ENCODE measurements at regions not wholly inside any gene's neighbourhood (a gene's known extent, or its start where the extent isn't known, plus 50 kb on each side); places are given as distances from the start of the nearest gene placed in this dataset.

- Mint-ChIP-seq H3K36me3 (ENCODE audit: unreplicated experiment) (no peaks in the 10 kb centered on the region), H3K27ac (ENCODE audit: unreplicated experiment) (no peak overlapping the region), H3K4me1 (ENCODE audit: low read depth, unreplicated experiment) (no peaks in the 10 kb centered on the region), H3K4me3 (ENCODE audit: unreplicated experiment) (no peak overlapping the region), H3K9me3 (ENCODE audit: unreplicated experiment) (no peaks in the 10 kb centered on the region), H3K27me3 (ENCODE audit: unreplicated experiment) (no peaks in the 10 kb centered on the region)
- DNase-seq = no peak
- TF ChIP-seq, protein P1, sequence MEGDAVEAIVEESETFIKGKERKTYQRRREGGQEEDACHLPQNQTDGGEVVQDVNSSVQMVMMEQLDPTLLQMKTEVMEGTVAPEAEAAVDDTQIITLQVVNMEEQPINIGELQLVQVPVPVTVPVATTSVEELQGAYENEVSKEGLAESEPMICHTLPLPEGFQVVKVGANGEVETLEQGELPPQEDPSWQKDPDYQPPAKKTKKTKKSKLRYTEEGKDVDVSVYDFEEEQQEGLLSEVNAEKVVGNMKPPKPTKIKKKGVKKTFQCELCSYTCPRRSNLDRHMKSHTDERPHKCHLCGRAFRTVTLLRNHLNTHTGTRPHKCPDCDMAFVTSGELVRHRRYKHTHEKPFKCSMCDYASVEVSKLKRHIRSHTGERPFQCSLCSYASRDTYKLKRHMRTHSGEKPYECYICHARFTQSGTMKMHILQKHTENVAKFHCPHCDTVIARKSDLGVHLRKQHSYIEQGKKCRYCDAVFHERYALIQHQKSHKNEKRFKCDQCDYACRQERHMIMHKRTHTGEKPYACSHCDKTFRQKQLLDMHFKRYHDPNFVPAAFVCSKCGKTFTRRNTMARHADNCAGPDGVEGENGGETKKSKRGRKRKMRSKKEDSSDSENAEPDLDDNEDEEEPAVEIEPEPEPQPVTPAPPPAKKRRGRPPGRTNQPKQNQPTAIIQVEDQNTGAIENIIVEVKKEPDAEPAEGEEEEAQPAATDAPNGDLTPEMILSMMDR (IDR thresholded peaks at IDR 0.05; ENCODE audit: partially characterized antibody, unreplicated experiment) = no peak
These were observed 324.1 kb downstream of the ZIC1 start for GRCh38 chr3:147733217-147733616.

GRCh38 chr3:147735616-147736015, 326.5 kb downstream of the ZIC1 start:
- no peak overlapping the region for H3K4me3 Mint-ChIP-seq (ENCODE audit: unreplicated experiment)
- no peak for DNase-seq
- H3K36me3 Mint-ChIP-seq (ENCODE audit: unreplicated experiment) = no peaks in the 10 kb centered on the region
- H3K9me3 Mint-ChIP-seq (ENCODE audit: unreplicated experiment) = no peaks in the 10 kb centered on the region
- no peaks in the 10 kb centered on the region for H3K27me3 Mint-ChIP-seq (ENCODE audit: unreplicated experiment)
- no peak overlapping the region for H3K27ac Mint-ChIP-seq (ENCODE audit: unreplicated experiment)
- no peaks in the 10 kb centered on the region for H3K4me1 Mint-ChIP-seq (ENCODE audit: low read depth, unreplicated experiment)
- TF ChIP-seq, protein P1 (IDR thresholded peaks at IDR 0.05; ENCODE audit: partially characterized antibody, unreplicated experiment) = no peak

DNA sequence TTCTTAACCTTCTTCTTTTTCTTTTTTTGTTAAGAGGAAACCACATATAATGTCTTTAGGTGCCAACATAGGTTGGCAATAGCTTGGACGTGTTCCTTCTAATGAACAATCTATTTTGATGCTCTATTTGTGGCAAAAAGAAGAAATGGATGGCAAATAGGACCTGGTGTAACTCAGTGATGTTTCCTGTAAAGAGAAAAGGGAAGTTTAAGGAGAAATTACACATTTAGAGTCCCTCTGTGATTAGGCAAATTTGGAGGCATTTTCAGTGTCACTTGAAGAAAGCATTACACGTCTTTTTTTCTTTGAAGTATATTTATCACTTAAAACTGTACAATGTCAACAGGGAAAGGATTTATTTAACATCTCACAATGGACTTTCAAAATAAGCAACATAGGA, 327.1 kb downstream of the ZIC1 start:
- Mint-ChIP-seq H3K27me3 (ENCODE audit: unreplicated experiment) (no peaks in the 10 kb centered on the region), H3K4me3 (ENCODE audit: unreplicated experiment) (no peak overlapping the region), H3K27ac (ENCODE audit: unreplicated experiment) (no peak overlapping the region), H3K36me3 (ENCODE audit: unreplicated experiment) (no peaks in the 10 kb centered on the region), H3K9me3 (ENCODE audit: unreplicated experiment) (no peaks in the 10 kb centered on the region), H3K4me1 (ENCODE audit: low read depth, unreplicated experiment) (no peaks in the 10 kb centered on the region)
- no peak for DNase-seq
- TF ChIP-seq, protein P1 (IDR thresholded peaks at IDR 0.05; ENCODE audit: partially characterized antibody, unreplicated experiment) = no peak

GRCh38 chr3:147737376-147737775, 328.2 kb downstream of the ZIC1 start:
- Mint-ChIP-seq H3K36me3 (ENCODE audit: unreplicated experiment) (no peaks in the 10 kb centered on the region), H3K9me3 (ENCODE audit: unreplicated experiment) (no peaks in the 10 kb centered on the region), H3K4me1 (ENCODE audit: low read depth, unreplicated experiment) (no peaks in the 10 kb centered on the region), H3K27me3 (ENCODE audit: unreplicated experiment) (no peaks in the 10 kb centered on the region), H3K4me3 (ENCODE audit: unreplicated experiment) (no peak overlapping the region), H3K27ac (ENCODE audit: unreplicated experiment) (no peak overlapping the region)
- DNase-seq = no peak
- TF ChIP-seq, protein P1 (IDR thresholded peaks at IDR 0.05; ENCODE audit: partially characterized antibody, unreplicated experiment) = no peak

DNA sequence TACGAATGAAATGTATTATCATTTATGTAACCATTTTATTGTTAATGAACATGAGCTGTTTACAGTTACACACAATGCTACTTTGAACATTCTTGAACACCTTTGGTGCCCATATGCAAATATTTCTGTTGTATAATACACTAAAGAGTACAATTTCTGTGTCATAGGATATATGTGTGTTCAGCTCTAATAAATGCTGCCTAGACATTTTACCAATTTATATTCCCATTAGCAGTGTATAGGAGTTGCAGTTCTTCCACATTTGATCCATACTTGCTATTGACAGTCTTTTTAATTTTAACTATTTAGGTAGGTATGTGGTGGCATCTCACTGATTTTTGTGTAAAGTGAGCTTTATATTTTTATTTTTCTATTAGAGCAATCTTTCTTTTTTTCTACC, 331.8 kb downstream of the ZIC1 start:
- Mint-ChIP-seq H3K27me3 (ENCODE audit: unreplicated experiment) (no peaks in the 10 kb centered on the region), H3K36me3 (ENCODE audit: unreplicated experiment) (no peaks in the 10 kb centered on the region), H3K4me1 (ENCODE audit: low read depth, unreplicated experiment) (no peaks in the 10 kb centered on the region), H3K4me3 (ENCODE audit: unreplicated experiment) (no peak overlapping the region), H3K9me3 (ENCODE audit: unreplicated experiment) (no peaks in the 10 kb centered on the region), H3K27ac (ENCODE audit: unreplicated experiment) (no peak overlapping the region)
- TF ChIP-seq, protein P1 (IDR thresholded peaks at IDR 0.05; ENCODE audit: partially characterized antibody, unreplicated experiment) = no peak
- no peak for DNase-seq
